Testis (tissue), 2 donors: ENCODE measurements at regions not wholly inside any gene's neighbourhood (a gene's known extent, or its start where the extent isn't known, plus 50 kb on each side); places are given as distances from the start of the nearest gene placed in this dataset.
"Not testable (repeated sequence)": the region's sequence is repeated elsewhere in the genome, so short reads cannot be mapped to it uniquely, and the experiment has no call there.

Source experiments
- DNase-seq: peaks from one replicate; pipeline ENCODE4 v3.0.0-alpha.2; 2019
- H3K27ac ChIP-seq, 2 donors: fragments of 200-600 bp; sonication (generic); one replicate each; pipeline ENCODE4 v1.5.1; 2019
- H3K27me3 ChIP-seq: fragments of 200-600 bp; sonication (generic); one replicate; pipeline ENCODE4 v1.5.1; 2019
- H3K36me3 ChIP-seq: fragments of 200-600 bp; sonication (generic); one replicate; pipeline ENCODE4 v1.5.1; 2017; ENCODE audit warnings: low read depth; ENCODE audit errors: missing control alignments
- H3K4me1 ChIP-seq: fragments of 200-600 bp; sonication (generic); one replicate; pipeline ENCODE4 v1.5.1; 2019
- H3K4me3 ChIP-seq, 2 donors: fragments of 200-600 bp; sonication (generic); one replicate each; pipeline ENCODE4 v1.5.1; 2017 to 2019
- H3K9me3 ChIP-seq: fragments of 200-600 bp; sonication (generic); one replicate; pipeline ENCODE4 v1.5.1; 2017
- POLR2A ChIP-seq: fragments of 450-650 bp; IDR thresholded peaks from one replicate; pipeline ENCODE4 v1.6.1; 2017; ENCODE audit warnings: antibody characterized with exemption, mild to moderate bottlenecking, moderate library complexity
- WGBS, 2 donors: methylation state at CpG; one replicate each; pipeline ENCODE4 v1.1.5; 2018; 5-methylcytosine and 5-hydroxymethylcytosine counted together
- intact Hi-C: fragments of 100-400 bp; cut with DNase I; formaldehyde crosslinking; loops from one replicate; pipeline ENCODE4 v1.15.1; 2023; ENCODE audit warnings: low total_unique reads
- TF ChIP-seq, protein P1 (sequence below), 3 experiments: fragments of 450-650 bp in 2 of 3; fragments of 200-600 bp in 1 of 3; sonication (generic) in 1 of 3; IDR thresholded peaks; one replicate each; pipeline ENCODE4 v1.5.1; 2016 to 2019; ENCODE audit warnings: antibody characterized with exemption in 3 of 3, mild to moderate bottlenecking in 2 of 3, moderate library complexity in 1 of 3

DNA sequence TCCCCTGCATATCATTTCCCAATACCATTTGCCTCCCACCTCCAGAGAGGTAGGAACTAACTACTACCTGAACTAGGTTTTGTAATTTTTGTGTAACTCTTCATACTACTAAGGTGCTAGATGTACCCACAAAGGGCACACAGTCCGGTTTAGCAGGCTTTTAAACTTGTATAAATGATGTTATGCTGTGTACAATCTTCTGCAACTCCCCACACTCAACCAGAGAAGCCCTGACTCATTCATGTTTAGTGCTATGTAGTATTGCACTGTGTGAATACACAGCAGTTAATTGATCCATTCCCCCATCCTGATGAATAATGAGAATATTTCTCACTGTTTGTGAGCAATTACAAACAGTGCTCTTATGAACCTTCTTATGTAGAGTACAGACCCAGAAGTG lies 285.6 kb downstream of the SMAD2 start:
- Histone ChIP-seq H3K4me3 (no peak overlapping the region), H3K9me3 (no peaks in the 10 kb centered on the region), H3K36me3 (no peaks in the 10 kb centered on the region), H3K4me1 (no peaks in the 10 kb centered on the region), H3K27ac (no peak overlapping the region), H3K27me3 (no peaks in the 10 kb centered on the region)
- WGBS, 2 donors: 81 to 94% methylated on average over 1 of the region's 1 CpG
- TF ChIP-seq POLR2A: no peak
- TF ChIP-seq, protein P1, sequence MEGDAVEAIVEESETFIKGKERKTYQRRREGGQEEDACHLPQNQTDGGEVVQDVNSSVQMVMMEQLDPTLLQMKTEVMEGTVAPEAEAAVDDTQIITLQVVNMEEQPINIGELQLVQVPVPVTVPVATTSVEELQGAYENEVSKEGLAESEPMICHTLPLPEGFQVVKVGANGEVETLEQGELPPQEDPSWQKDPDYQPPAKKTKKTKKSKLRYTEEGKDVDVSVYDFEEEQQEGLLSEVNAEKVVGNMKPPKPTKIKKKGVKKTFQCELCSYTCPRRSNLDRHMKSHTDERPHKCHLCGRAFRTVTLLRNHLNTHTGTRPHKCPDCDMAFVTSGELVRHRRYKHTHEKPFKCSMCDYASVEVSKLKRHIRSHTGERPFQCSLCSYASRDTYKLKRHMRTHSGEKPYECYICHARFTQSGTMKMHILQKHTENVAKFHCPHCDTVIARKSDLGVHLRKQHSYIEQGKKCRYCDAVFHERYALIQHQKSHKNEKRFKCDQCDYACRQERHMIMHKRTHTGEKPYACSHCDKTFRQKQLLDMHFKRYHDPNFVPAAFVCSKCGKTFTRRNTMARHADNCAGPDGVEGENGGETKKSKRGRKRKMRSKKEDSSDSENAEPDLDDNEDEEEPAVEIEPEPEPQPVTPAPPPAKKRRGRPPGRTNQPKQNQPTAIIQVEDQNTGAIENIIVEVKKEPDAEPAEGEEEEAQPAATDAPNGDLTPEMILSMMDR (IDR thresholded peaks at IDR 0.05): no peak
- DNase-seq: no peak
- intact Hi-C loops: no loop called here

DNA sequence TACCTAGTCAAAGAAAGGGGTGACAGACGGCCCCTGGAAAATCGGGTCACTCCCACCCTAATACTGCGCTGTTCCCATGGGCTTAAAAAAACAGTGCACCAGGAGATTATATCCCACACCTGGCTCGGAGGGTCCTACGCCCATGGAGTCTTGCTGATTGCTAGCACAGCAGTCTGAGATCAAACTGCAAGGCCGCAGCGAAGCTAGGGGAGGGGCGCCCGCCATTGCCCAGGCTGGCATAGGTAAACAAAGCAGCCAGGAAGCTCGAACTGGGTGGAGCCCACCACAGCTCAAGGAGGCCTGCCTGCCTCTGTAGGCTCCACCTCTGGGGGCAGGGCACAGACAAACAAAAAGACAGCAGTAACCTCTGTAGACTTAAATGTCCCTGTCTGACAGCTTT lies 292.9 kb downstream of the SMAD2 start:
- H3K27ac ChIP-seq, intact Hi-C loops, H3K36me3 ChIP-seq, H3K4me3 ChIP-seq, H3K4me1 ChIP-seq, H3K27me3 ChIP-seq, H3K9me3 ChIP-seq, DNase-seq: not testable (repeated sequence)
- 86 to 96% methylated on average over 9 to 10 of the region's 10 CpGs for WGBS, 2 donors

DNA sequence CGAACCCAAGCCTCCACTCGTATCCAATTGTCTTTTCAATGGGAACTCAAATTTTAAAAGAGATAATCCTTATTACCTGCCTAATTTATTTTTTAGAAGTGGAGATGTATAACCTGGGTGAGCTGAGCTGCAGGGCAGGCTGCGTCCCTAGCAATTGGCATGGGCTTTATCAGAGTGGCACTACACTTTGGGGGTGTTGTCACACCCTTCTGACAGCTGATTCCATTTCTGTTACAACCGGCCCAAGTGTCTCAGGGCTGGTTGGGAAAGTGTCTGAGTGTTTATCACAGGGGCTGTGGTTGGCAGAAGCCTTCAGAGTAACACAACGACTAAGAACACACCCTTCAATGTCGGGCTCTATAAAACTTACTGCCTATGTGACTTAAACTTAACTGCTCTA lies 295.0 kb downstream of the SMAD2 start:
- intact Hi-C loops: no loop called here
- no peaks in the 10 kb centered on the region for H3K36me3 ChIP-seq
- WGBS, 2 donors: 86 to 91% methylated on average over 6 of the region's 6 CpGs
- H3K27ac ChIP-seq: no peak overlapping the region
- H3K27me3 ChIP-seq: no peaks in the 10 kb centered on the region
- no peak for DNase-seq
- no peaks in the 10 kb centered on the region for H3K9me3 ChIP-seq
- H3K4me1 ChIP-seq: no peaks in the 10 kb centered on the region
- H3K4me3 ChIP-seq: no peak overlapping the region
- no peak for TF ChIP-seq POLR2A
- TF ChIP-seq, protein P1 (IDR thresholded peaks at IDR 0.05): no peak

DNA sequence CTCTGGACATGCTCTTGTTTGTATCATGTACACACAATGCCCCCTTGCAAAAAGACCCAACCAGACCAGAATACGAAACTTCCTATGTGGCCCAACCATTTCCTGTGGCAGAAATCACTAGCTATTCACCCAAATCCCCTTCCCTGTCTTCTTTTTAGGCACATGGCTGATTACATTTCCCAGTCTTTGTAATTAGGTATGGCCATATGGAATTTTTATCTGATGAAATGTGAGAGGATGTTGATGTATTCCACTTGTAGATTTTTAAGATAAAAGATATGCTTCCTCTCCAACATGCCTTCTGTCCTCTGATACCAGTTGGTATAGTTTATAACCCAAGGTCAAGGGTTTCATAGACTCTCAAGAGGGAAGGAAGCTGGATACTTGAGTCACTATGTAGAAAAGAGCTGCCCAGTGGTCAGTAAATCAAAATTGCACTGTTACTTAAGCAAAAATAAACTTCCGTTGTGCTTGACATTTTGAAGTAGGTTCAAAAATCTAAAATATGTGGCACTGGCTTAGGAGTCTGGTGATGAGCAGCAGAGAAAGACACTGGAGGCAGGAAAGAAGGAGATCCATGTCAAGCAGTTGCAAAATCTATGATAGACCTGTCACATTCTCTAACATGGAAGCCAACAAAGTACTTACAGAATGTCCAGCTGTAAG lies 297.4 kb downstream of the SMAD2 start:
- WGBS, 2 donors: 54 to 68% methylated on average over 2 of the region's 2 CpGs

DNA sequence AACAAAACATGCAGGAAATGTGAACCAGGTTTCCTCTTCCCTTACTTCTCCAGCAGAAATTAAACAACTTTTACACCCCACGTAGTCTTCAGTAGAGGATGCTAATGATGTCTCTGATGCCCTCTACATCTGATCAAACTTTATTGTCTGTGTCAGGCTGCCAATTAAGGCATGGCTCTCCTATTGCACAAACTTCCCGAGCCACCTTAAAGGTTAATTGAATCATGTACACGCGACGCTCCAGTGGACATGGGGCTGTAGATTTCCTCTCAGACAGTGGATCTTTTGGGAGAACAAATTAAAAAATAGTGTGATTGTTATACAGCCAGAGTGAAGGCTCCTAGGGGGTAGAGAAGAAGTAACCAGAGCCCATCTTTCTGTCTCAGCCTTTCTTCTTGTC lies 301.6 kb downstream of the SMAD2 start:
- Histone ChIP-seq H3K4me3 (no peak overlapping the region), H3K9me3 (no peaks in the 10 kb centered on the region), H3K27me3 (no peaks in the 10 kb centered on the region), H3K4me1 (no peaks in the 10 kb centered on the region), H3K36me3 (no peaks in the 10 kb centered on the region), H3K27ac (no peak overlapping the region)
- no peak for DNase-seq
- WGBS, 2 donors: 50 to 57% methylated on average over 5 of the region's 5 CpGs
- intact Hi-C loops: no loop called here
- TF ChIP-seq POLR2A: no peak
- TF ChIP-seq, protein P1 (IDR thresholded peaks at IDR 0.05): no peak

More for the DNA sequence above, 297.4 kb downstream of the SMAD2 start:
- H3K4me3 ChIP-seq: no peak overlapping the region
- H3K27me3 ChIP-seq: no peaks in the 10 kb centered on the region
- H3K36me3 ChIP-seq: no peaks in the 10 kb centered on the region
- H3K4me1 ChIP-seq: no peaks in the 10 kb centered on the region
- TF ChIP-seq, protein P1 (IDR thresholded peaks at IDR 0.05): no peak
- TF ChIP-seq POLR2A: no peak
- no peak for DNase-seq
- intact Hi-C loops: no loop called here
- no peak overlapping the region for H3K27ac ChIP-seq
- H3K9me3 ChIP-seq: no peaks in the 10 kb centered on the region
